K562 (cell line): ENCODE measurements at regions not wholly inside any gene's neighbourhood (a gene's known extent, or its start where the extent isn't known, plus 50 kb on each side); places are given as distances from the start of the nearest gene placed in this dataset.

Source experiments
- BHLHE40 ChIP-seq: IDR thresholded peaks from 2 replicates; pipeline ENCODE4 v1.6.1; 2011; ENCODE audit warnings: low read length, improper control_type of control experiment
- CEBPB ChIP-seq: fragments of 450-650 bp; IDR thresholded peaks from 2 replicates; pipeline ENCODE4 v1.6.1; 2016; ENCODE audit warnings: missing genetic modification characterization, missing compliant biosample characterization
- HDAC8 ChIP-seq: fragments of 450-650 bp; IDR thresholded peaks from 2 replicates; pipeline ENCODE4 v1.6.1; 2016; ENCODE audit warnings: mild to moderate bottlenecking, missing genetic modification characterization, moderate library complexity, missing compliant biosample characterization
- KLF6 ChIP-seq: fragments of 250-450 bp; sonication (Bioruptor Pico); IDR thresholded peaks from 2 replicates; pipeline ENCODE4 v1.4.0; 2020; ENCODE audit warnings: mild to moderate bottlenecking, moderate library complexity, borderline replicate concordance
- MAZ ChIP-seq, 2 experiments: fragments of 450-650 bp in 1 of 2; sonication (generic) in 1 of 2; formaldehyde crosslinking; IDR thresholded peaks in 1 of 2; conservative IDR thresholded peaks in 1 of 2; 2 replicates each; pipeline versions ENCODE4 v1.4.0 to v1.5.0; 2020; ENCODE audit warnings: mild to moderate bottlenecking in 1 of 2, missing genetic modification reagents in 1 of 2
- POLR2A ChIP-seq: fragments of 450-650 bp; conservative IDR thresholded peaks from 2 replicates; pipeline ENCODE4 v1.6.1; 2016
- TF ChIP-seq, protein P1 (sequence below): fragments of 250-450 bp; sonication (Bioruptor Pico); IDR thresholded peaks from 2 replicates; pipeline ENCODE4 v1.8.0; 2022; ENCODE audit warnings: inconsistent platforms, mild to moderate bottlenecking, moderate library complexity, borderline replicate concordance
- TF ChIP-seq, protein P2 (sequence below), 3 experiments: IDR thresholded peaks in 2 of 3; conservative IDR thresholded peaks in 1 of 3; 2 replicates each; pipeline ENCODE4 v1.5.1; 2011 to 2012; ENCODE audit warnings: low read length in 3 of 3, mild to moderate bottlenecking in 3 of 3, control low read depth in 2 of 3, improper control_type of control experiment in 1 of 3, inconsistent platforms in 1 of 3, low read depth in 1 of 3, mixed read lengths in 1 of 3, moderate library complexity in 1 of 3; ENCODE audit not compliant: insufficient read depth in 2 of 3
- TF ChIP-seq, protein P3 (sequence below): sonication (generic); formaldehyde crosslinking; IDR thresholded peaks from 2 replicates; pipeline ENCODE4 v1.9.0; 2022; ENCODE audit warnings: mild to moderate bottlenecking, missing genetic modification reagents
- TF ChIP-seq, protein P4 (sequence below): fragments of 450-650 bp; formaldehyde crosslinking; IDR thresholded peaks from 2 replicates; pipeline ENCODE4 v1.4.0; 2020; ENCODE audit warnings: mild to moderate bottlenecking, moderate library complexity
- TF ChIP-seq, protein P5 (sequence below): fragments of 150-350 bp; conservative IDR thresholded peaks from 2 replicates; pipeline ENCODE4 v1.6.1; 2014; ENCODE audit warnings: low read length

DNA sequence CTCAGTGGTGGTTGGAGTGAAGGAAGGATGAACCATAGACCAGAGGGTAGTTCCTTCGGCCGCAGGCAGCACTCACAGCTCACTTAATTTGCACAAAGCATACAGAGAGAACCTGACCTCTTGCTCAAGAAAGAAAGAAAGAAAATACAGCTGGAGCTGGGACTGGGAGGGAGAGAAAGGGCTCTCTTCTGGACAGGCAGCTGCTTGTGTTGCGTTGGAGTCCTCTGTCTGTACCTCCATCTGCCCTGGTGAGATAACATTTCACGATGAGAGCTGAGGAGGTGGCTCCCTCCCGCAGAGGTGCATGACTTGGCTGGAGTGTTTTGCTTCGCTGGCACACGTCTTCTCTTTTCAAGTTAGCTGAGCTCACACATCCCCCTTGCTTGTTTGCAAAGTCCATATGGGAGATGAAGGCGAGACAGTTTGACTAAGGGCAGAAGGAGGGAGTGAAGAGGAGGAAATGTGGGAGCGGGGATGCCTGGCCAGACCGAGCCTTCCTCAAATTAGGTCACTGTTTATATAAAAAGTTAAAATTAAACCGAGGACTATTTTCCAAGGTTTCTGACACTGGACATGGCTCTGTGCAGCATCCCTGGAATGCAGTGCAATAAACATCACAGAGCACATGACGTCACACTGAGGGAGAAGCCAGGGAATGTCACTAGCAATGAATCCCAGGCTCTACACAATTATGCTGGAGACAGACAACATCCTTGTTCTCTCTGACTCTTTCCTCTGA lies 359.4 kb downstream of the CD83 start:
- 0 out of 2 replicates have a peak, but pooled peaks have one; percentile 14 for TF ChIP-seq KLF6 (CRISPR knock-in tag)
- TF ChIP-seq, protein P1, sequence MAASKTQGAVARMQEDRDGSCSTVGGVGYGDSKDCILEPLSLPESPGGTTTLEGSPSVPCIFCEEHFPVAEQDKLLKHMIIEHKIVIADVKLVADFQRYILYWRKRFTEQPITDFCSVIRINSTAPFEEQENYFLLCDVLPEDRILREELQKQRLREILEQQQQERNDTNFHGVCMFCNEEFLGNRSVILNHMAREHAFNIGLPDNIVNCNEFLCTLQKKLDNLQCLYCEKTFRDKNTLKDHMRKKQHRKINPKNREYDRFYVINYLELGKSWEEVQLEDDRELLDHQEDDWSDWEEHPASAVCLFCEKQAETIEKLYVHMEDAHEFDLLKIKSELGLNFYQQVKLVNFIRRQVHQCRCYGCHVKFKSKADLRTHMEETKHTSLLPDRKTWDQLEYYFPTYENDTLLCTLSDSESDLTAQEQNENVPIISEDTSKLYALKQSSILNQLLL (CRISPR knock-in tag), result no peak
- TF ChIP-seq, protein P2, sequence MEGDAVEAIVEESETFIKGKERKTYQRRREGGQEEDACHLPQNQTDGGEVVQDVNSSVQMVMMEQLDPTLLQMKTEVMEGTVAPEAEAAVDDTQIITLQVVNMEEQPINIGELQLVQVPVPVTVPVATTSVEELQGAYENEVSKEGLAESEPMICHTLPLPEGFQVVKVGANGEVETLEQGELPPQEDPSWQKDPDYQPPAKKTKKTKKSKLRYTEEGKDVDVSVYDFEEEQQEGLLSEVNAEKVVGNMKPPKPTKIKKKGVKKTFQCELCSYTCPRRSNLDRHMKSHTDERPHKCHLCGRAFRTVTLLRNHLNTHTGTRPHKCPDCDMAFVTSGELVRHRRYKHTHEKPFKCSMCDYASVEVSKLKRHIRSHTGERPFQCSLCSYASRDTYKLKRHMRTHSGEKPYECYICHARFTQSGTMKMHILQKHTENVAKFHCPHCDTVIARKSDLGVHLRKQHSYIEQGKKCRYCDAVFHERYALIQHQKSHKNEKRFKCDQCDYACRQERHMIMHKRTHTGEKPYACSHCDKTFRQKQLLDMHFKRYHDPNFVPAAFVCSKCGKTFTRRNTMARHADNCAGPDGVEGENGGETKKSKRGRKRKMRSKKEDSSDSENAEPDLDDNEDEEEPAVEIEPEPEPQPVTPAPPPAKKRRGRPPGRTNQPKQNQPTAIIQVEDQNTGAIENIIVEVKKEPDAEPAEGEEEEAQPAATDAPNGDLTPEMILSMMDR (IDR thresholded peaks at IDR 0.05 in 2 of 3, conservative IDR thresholded peaks at IDR 0.05 in 1 of 3; ENCODE audit: insufficient read depth in 2 of 3, low read depth in 1 of 3, low read length in 3 of 3), result peak in 1 of 3 experiments; percentile 6; a peak in 1 of 6 replicates
- TF ChIP-seq HDAC8, result 0 out of 2 replicates have a peak, but pooled peaks have one; percentile 31
- TF ChIP-seq, protein P3, sequence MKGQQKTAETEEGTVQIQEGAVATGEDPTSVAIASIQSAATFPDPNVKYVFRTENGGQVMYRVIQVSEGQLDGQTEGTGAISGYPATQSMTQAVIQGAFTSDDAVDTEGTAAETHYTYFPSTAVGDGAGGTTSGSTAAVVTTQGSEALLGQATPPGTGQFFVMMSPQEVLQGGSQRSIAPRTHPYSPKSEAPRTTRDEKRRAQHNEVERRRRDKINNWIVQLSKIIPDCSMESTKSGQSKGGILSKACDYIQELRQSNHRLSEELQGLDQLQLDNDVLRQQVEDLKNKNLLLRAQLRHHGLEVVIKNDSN, result no peak
- TF ChIP-seq BHLHE40, result peak; percentile 85
- TF ChIP-seq, protein P4, sequence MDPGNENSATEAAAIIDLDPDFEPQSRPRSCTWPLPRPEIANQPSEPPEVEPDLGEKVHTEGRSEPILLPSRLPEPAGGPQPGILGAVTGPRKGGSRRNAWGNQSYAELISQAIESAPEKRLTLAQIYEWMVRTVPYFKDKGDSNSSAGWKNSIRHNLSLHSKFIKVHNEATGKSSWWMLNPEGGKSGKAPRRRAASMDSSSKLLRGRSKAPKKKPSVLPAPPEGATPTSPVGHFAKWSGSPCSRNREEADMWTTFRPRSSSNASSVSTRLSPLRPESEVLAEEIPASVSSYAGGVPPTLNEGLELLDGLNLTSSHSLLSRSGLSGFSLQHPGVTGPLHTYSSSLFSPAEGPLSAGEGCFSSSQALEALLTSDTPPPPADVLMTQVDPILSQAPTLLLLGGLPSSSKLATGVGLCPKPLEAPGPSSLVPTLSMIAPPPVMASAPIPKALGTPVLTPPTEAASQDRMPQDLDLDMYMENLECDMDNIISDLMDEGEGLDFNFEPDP (CRISPR knock-in tag), result no peak
- peak; percentile 78 to 87; a peak in 3 of 4 replicates for TF ChIP-seq MAZ (CRISPR knock-in tag; conservative IDR thresholded peaks at IDR 0.05 in 1 of 2, IDR thresholded peaks at IDR 0.05 in 1 of 2)
- TF ChIP-seq POLR2A, result no peak
- TF ChIP-seq CEBPB, result peak; percentile 94
- TF ChIP-seq, protein P5, sequence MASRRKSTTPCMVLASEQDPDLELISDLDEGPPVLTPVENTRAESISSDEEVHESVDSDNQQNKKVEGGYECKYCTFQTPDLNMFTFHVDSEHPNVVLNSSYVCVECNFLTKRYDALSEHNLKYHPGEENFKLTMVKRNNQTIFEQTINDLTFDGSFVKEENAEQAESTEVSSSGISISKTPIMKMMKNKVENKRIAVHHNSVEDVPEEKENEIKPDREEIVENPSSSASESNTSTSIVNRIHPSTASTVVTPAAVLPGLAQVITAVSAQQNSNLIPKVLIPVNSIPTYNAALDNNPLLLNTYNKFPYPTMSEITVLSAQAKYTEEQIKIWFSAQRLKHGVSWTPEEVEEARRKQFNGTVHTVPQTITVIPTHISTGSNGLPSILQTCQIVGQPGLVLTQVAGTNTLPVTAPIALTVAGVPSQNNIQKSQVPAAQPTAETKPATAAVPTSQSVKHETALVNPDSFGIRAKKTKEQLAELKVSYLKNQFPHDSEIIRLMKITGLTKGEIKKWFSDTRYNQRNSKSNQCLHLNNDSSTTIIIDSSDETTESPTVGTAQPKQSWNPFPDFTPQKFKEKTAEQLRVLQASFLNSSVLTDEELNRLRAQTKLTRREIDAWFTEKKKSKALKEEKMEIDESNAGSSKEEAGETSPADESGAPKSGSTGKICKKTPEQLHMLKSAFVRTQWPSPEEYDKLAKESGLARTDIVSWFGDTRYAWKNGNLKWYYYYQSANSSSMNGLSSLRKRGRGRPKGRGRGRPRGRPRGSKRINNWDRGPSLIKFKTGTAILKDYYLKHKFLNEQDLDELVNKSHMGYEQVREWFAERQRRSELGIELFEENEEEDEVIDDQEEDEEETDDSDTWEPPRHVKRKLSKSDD, result no peak; the same call in 1 of the 2 replicates
